ENCODE measurements at regions not wholly inside any gene's neighbourhood (a gene's known extent, or its start where the extent isn't known, plus 50 kb on each side); places are given as distances from the start of the nearest gene placed in this dataset.

GRCh38 chr2:34320056-34320455 lies 721.0 kb upstream of the FAM98A start (continued):
- TF ChIP-seq SPI1 (IDR thresholded peaks at IDR 0.05; ENCODE audit: borderline replicate concordance, insufficient read depth, low read depth, low read length) = no peak
- TF ChIP-seq, protein P1, sequence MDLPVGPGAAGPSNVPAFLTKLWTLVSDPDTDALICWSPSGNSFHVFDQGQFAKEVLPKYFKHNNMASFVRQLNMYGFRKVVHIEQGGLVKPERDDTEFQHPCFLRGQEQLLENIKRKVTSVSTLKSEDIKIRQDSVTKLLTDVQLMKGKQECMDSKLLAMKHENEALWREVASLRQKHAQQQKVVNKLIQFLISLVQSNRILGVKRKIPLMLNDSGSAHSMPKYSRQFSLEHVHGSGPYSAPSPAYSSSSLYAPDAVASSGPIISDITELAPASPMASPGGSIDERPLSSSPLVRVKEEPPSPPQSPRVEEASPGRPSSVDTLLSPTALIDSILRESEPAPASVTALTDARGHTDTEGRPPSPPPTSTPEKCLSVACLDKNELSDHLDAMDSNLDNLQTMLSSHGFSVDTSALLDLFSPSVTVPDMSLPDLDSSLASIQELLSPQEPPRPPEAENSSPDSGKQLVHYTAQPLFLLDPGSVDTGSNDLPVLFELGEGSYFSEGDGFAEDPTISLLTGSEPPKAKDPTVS (IDR thresholded peaks at IDR 0.05; ENCODE audit: low read depth, low read length) = no peak
- no peak for TF ChIP-seq BACH1 (IDR thresholded peaks at IDR 0.05; ENCODE audit: borderline replicate concordance)
- no peak for TF ChIP-seq ATF7 (IDR thresholded peaks at IDR 0.05; ENCODE audit: low read depth)
- TF ChIP-seq ESRRA (IDR thresholded peaks at IDR 0.05; ENCODE audit: low read length) = no peak

DNA sequence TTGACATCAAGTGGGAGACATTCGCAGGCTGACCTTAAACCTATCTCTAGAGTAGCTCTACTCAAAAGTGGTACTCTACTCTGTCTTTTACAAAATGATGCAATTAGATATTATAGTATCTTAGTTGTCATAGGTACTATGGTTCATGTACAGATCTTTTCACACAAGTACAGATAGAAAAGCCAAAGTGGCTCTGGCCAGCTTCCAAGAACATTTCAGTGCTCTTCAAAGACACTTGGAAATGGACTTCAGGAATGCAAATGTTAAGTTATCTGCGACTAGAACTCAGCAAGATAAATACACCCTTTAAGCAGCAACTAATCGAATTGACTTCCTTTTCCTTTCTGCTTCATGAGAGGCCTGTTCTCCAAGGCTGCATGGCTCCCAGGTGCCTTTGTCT lies 718.7 kb upstream of the FAM98A start:
- SMC1A ChIA-PET (ENCODE audit: uncharacterized antibody, unreplicated experiment) = no interaction called here
- in situ Hi-C loops (cut with MboI) = no loop called here
- no peak for FAIRE-seq

More for the DNA sequence above, 718.7 kb upstream of the FAM98A start:
- DNase-seq (ENCODE audit: low read depth, low spot score) (no peak), ATAC-seq (no peak)
- no peak overlapping the region for H2AFZ ChIP-seq (ENCODE audit: control insufficient read depth, low read depth, low read length)
- no peaks in the 10 kb centered on the region for H3K9me3 ChIP-seq (replicated peaks; ENCODE audit: control insufficient read depth, insufficient read depth, low read length)
- WGBS (ENCODE audit: insufficient coverage, insufficient replicate concordance, low lambda C conversion rate, missing lambda C conversion rate) = 17% methylated on average over 3 of the region's 3 CpGs
- H3K4me1 ChIP-seq (ENCODE audit: control insufficient read depth, insufficient read depth, low read length) = no peaks in the 10 kb centered on the region
- intact Hi-C loops (cut with micrococcal nuclease; ENCODE audit: unreplicated experiment) = no loop called here
- H3K27me3 ChIP-seq (replicated peaks in 1 of 2; ENCODE audit: control insufficient read depth in 2 of 2, insufficient read depth in 2 of 2, low read length in 1 of 2) = no peaks in the 10 kb centered on the region
- POLR2A ChIA-PET = no interaction called here
- TF ChIP-seq, protein P2, sequence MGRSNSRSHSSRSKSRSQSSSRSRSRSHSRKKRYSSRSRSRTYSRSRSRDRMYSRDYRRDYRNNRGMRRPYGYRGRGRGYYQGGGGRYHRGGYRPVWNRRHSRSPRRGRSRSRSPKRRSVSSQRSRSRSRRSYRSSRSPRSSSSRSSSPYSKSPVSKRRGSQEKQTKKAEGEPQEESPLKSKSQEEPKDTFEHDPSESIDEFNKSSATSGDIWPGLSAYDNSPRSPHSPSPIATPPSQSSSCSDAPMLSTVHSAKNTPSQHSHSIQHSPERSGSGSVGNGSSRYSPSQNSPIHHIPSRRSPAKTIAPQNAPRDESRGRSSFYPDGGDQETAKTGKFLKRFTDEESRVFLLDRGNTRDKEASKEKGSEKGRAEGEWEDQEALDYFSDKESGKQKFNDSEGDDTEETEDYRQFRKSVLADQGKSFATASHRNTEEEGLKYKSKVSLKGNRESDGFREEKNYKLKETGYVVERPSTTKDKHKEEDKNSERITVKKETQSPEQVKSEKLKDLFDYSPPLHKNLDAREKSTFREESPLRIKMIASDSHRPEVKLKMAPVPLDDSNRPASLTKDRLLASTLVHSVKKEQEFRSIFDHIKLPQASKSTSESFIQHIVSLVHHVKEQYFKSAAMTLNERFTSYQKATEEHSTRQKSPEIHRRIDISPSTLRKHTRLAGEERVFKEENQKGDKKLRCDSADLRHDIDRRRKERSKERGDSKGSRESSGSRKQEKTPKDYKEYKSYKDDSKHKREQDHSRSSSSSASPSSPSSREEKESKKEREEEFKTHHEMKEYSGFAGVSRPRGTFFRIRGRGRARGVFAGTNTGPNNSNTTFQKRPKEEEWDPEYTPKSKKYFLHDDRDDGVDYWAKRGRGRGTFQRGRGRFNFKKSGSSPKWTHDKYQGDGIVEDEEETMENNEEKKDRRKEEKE (IDR thresholded peaks at IDR 0.05) = no peak
- TF ChIP-seq WRNIP1 (IDR thresholded peaks at IDR 0.05; ENCODE audit: borderline replicate concordance, low read depth, low read length) (no peak), ZNF24 (IDR thresholded peaks at IDR 0.05) (no peak), STAT3 (IDR thresholded peaks at IDR 0.05; ENCODE audit: low read depth, low read length) (no peak), SRF (IDR thresholded peaks at IDR 0.05; ENCODE audit: low read depth in 2 of 2, low read length in 2 of 2) (no peak), TAF1 (IDR thresholded peaks at IDR 0.05; ENCODE audit: borderline replicate concordance, low read depth, low read length) (no peak), NBN (IDR thresholded peaks at IDR 0.05) (no peak)
- TF ChIP-seq, protein P3, sequence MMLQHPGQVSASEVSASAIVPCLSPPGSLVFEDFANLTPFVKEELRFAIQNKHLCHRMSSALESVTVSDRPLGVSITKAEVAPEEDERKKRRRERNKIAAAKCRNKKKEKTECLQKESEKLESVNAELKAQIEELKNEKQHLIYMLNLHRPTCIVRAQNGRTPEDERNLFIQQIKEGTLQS (IDR thresholded peaks at IDR 0.05; ENCODE audit: borderline replicate concordance, extremely low read depth, low read depth, low read length) = no peak
- TF ChIP-seq, protein P4, sequence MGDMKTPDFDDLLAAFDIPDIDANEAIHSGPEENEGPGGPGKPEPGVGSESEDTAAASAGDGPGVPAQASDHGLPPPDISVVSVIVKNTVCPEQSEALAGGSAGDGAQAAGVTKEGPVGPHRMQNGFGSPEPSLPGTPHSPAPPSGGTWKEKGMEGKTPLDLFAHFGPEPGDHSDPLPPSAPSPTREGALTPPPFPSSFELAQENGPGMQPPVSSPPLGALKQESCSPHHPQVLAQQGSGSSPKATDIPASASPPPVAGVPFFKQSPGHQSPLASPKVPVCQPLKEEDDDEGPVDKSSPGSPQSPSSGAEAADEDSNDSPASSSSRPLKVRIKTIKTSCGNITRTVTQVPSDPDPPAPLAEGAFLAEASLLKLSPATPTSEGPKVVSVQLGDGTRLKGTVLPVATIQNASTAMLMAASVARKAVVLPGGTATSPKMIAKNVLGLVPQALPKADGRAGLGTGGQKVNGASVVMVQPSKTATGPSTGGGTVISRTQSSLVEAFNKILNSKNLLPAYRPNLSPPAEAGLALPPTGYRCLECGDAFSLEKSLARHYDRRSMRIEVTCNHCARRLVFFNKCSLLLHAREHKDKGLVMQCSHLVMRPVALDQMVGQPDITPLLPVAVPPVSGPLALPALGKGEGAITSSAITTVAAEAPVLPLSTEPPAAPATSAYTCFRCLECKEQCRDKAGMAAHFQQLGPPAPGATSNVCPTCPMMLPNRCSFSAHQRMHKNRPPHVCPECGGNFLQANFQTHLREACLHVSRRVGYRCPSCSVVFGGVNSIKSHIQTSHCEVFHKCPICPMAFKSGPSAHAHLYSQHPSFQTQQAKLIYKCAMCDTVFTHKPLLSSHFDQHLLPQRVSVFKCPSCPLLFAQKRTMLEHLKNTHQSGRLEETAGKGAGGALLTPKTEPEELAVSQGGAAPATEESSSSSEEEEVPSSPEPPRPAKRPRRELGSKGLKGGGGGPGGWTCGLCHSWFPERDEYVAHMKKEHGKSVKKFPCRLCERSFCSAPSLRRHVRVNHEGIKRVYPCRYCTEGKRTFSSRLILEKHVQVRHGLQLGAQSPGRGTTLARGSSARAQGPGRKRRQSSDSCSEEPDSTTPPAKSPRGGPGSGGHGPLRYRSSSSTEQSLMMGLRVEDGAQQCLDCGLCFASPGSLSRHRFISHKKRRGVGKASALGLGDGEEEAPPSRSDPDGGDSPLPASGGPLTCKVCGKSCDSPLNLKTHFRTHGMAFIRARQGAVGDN (IDR thresholded peaks at IDR 0.05) = no peak
- no peaks in the 10 kb centered on the region for H3K36me3 ChIP-seq (ENCODE audit: control insufficient read depth in 2 of 2, insufficient read depth in 2 of 2, low read length in 1 of 2)
- CTCF ChIA-PET = no interaction called here
- RAD21 ChIA-PET (ENCODE audit: unreplicated experiment) = no interaction called here
- no peaks in the 10 kb centered on the region for H4K20me1 ChIP-seq (ENCODE audit: control insufficient read depth, insufficient read depth)
- no peak overlapping the region for H3K9ac ChIP-seq (ENCODE audit: control insufficient read depth, insufficient read depth, low read length)
- BruUV-seq (replicated peaks) = no TSS peak
- no peak overlapping the region for H3K4me2 ChIP-seq (ENCODE audit: control insufficient read depth, insufficient read depth)
- H3K79me2 ChIP-seq (ENCODE audit: control insufficient read depth, insufficient read depth, low read length) = no peaks in the 10 kb centered on the region
- H3K4me3 ChIP-seq = no peak overlapping the region
- no peak overlapping the region for H3K27ac ChIP-seq (ENCODE audit: control insufficient read depth, insufficient read depth)

All from GM12878 (cell line).